Vagina (tissue), 2 donors: ENCODE measurements at regions not wholly inside any gene's neighbourhood (a gene's known extent, or its start where the extent isn't known, plus 50 kb on each side); places are given as distances from the start of the nearest gene placed in this dataset.

Source experiments
- DNase-seq, 2 donors: peaks; one replicate each; pipeline ENCODE4 v3.0.0-alpha.2; 2017; ENCODE audit errors: extremely low spot score in 2 of 2
- H3K27ac ChIP-seq: fragments of 200-600 bp; sonication (generic); one replicate; pipeline ENCODE4 v1.5.1; 2019
- H3K27me3 ChIP-seq: fragments of 200-600 bp; sonication (generic); one replicate; pipeline ENCODE4 v1.5.1; 2019
- H3K36me3 ChIP-seq, 2 donors: fragments of 200-600 bp; sonication (generic); one replicate each; pipeline ENCODE4 v1.5.1; 2017 to 2019
- H3K4me1 ChIP-seq: fragments of 200-600 bp; sonication (generic); one replicate; pipeline ENCODE4 v1.5.1; 2019
- H3K4me3 ChIP-seq, 2 donors: fragments of 200-600 bp; sonication (generic); 1 replicate in 1 of 2; 2 replicates in 1 of 2; pipeline ENCODE4 v1.5.1; 2016 to 2019
- H3K9me3 ChIP-seq: fragments of 200-600 bp; sonication (generic); one replicate; pipeline ENCODE4 v1.5.1; 2019
- POLR2A ChIP-seq, 2 donors: fragments of 450-650 bp; IDR thresholded peaks; one replicate each; pipeline ENCODE4 v1.6.1; 2017; ENCODE audit warnings: antibody characterized with exemption in 2 of 2, mild to moderate bottlenecking in 2 of 2, moderate library complexity in 2 of 2
- POLR2AphosphoS5 ChIP-seq, 2 donors: sonication (generic); formaldehyde crosslinking; IDR thresholded peaks; one replicate each; pipeline ENCODE4 v1.9.0; 2017; ENCODE audit warnings: antibody characterized with exemption in 2 of 2, mild to moderate bottlenecking in 2 of 2, low read depth in 1 of 2; ENCODE audit not compliant: insufficient read depth in 1 of 2
- intact Hi-C: fragments of 100-400 bp; cut with DNase I; formaldehyde crosslinking; loops from one replicate; pipeline ENCODE4 v1.15.1; 2023
- TF ChIP-seq, protein P1 (sequence below), 3 experiments: fragments of 450-650 bp in 2 of 3; fragments of 200-600 bp in 1 of 3; sonication (generic) in 1 of 3; IDR thresholded peaks; one replicate each; pipeline ENCODE4 v1.5.1; 2017 to 2019; ENCODE audit warnings: antibody characterized with exemption in 3 of 3, mild to moderate bottlenecking in 2 of 3, moderate library complexity in 2 of 3

DNA sequence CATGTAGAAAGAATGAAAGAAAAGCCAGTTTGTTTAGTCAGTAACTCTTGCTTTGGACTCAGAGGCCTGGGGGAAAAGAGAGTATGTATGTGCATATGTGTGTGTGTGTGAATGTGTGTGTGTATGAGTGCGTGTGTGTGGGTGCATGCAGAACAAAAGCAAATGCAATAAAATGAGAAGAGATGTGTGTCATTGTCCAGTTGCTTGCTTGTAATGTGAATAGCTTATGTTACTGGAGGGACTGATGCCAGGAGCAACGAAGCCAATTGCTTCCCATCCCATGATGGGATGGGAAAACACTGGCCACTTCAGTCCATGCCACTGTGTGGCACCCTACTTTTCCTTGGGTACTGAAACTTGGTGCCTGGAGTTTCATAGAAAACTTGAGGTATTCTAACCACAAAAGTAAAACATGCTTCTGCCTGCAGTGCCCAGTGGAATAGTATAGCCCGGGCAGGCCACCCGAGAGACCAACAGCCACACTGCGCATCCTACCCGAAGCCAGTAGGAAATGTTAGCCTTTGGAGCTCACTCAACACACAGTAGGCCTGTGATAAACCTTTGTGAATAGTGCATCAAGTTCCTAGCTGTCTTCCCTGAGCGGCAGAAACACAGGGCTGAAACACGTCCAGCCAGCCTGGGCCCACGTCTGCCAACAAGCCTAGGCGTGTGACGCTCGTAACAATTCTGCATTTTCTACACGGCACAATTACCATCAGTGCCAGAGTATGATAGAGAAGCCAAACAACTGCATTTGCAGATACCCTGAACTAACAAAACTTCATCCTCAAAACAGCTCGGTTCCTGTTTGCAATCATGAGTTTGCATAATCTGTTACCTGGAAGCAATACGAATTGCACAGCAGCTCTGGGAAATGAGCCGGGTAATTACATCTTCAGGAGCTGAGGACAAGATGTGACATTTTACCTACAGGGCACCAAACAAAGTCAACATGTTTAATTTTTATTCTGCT lies 198.1 kb downstream of the SYK start:
- TF ChIP-seq, protein P1, sequence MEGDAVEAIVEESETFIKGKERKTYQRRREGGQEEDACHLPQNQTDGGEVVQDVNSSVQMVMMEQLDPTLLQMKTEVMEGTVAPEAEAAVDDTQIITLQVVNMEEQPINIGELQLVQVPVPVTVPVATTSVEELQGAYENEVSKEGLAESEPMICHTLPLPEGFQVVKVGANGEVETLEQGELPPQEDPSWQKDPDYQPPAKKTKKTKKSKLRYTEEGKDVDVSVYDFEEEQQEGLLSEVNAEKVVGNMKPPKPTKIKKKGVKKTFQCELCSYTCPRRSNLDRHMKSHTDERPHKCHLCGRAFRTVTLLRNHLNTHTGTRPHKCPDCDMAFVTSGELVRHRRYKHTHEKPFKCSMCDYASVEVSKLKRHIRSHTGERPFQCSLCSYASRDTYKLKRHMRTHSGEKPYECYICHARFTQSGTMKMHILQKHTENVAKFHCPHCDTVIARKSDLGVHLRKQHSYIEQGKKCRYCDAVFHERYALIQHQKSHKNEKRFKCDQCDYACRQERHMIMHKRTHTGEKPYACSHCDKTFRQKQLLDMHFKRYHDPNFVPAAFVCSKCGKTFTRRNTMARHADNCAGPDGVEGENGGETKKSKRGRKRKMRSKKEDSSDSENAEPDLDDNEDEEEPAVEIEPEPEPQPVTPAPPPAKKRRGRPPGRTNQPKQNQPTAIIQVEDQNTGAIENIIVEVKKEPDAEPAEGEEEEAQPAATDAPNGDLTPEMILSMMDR (IDR thresholded peaks at IDR 0.05), result no peak
- TF ChIP-seq POLR2AphosphoS5 (IDR thresholded peaks at IDR 0.05; ENCODE audit: insufficient read depth in 1 of 2, low read depth in 1 of 2) (peak in 1 of 2 donors; percentile 33), POLR2A (IDR thresholded peaks at IDR 0.05) (no peak)
- Histone ChIP-seq H3K9me3 (no peaks in the 10 kb centered on the region), H3K4me3 (no peak overlapping the region), H3K27ac (peak overlapping the region; percentile 6), H3K36me3 (no peaks in the 10 kb centered on the region), H3K4me1 (peaks cover 7% of the 10 kb centered on the region), H3K27me3 (no peaks in the 10 kb centered on the region)
- DNase-seq, result no peak
- intact Hi-C loops, result no loop called here

DNA sequence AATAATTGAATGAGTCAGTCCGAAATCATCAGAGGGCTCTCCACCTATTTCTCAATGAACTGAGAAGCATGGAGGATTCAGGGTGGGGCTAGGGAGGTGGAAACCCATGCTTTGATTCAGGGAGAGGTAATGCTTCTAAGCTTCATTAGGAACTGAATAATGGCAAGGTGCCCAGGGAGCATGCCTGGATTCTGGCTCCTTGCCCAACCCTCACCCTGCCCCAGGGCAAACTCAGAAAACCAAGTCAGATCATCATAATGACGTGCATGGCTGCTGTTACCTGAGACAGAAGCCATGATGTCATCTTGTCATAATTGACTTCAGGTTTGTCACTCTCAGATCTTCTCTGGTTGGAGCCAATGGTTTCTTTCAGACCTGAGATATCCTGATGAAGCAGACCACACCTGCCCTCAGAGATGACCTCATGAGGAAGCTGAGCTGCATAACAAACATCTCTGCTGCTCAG lies 199.6 kb downstream of the SYK start:
- peaks cover 7% of the 10 kb centered on the region for H3K4me1 ChIP-seq
- no peak overlapping the region for H3K4me3 ChIP-seq
- intact Hi-C loops, result no loop called here
- no peaks in the 10 kb centered on the region for H3K27me3 ChIP-seq
- H3K9me3 ChIP-seq, result no peaks in the 10 kb centered on the region
- TF ChIP-seq, protein P1 (IDR thresholded peaks at IDR 0.05), result no peak
- peak in 1 of 2 donors; percentile 59 for TF ChIP-seq POLR2AphosphoS5 (IDR thresholded peaks at IDR 0.05; ENCODE audit: insufficient read depth in 1 of 2, low read depth in 1 of 2)
- no peak for DNase-seq
- no peak overlapping the region for H3K27ac ChIP-seq
- H3K36me3 ChIP-seq, result no peaks in the 10 kb centered on the region

DNA sequence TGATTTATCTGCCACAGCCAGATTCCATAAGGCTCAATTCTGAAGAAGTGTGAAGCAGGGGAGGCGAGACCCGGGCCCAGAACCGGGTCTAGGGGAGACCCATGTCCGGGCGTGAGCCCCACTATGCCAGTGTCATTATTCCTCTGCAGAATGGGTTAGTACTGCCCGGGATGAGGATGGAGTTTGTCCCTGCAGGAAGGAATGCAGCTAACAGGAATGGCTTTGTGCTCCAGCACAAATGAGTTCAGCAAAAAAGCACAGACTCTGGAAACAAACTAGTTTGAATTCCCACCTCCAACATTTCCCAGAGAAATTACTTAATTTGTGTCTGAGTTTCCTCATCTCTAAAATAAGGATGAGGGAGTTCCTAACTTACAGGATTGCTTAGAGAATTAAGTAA lies 202.9 kb downstream of the SYK start:
- H3K27ac ChIP-seq, result no peak overlapping the region
- H3K9me3 ChIP-seq, result no peaks in the 10 kb centered on the region
- intact Hi-C loops, result no loop called here
- H3K36me3 ChIP-seq, result no peaks in the 10 kb centered on the region
- H3K4me1 ChIP-seq, result no peaks in the 10 kb centered on the region
- TF ChIP-seq, protein P1 (IDR thresholded peaks at IDR 0.05), result no peak
- TF ChIP-seq POLR2A (IDR thresholded peaks at IDR 0.05) (no peak), POLR2AphosphoS5 (IDR thresholded peaks at IDR 0.05; ENCODE audit: insufficient read depth in 1 of 2, low read depth in 1 of 2) (no peak)
- no peak for DNase-seq
- H3K4me3 ChIP-seq, result no peak overlapping the region
- H3K27me3 ChIP-seq, result no peaks in the 10 kb centered on the region

DNA sequence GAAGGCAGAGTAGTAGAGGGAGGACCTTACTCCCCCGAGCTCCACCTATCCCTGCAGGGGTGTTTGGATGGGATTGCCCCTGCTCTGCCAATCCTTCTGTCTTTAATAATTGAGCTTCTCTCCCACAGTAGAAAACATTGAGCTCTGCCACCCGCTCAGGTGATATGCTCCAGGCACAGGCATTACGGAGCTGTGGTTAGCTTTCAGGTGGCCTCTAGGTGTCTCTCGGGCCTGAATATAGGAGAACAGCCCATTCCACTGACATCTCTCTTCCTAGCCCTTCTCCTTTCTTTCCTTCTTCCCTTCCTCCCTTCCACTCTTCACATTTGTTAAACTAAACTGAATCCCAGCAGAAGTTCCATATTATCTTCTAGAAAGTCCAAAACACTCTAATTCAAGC lies 203.4 kb downstream of the SYK start:
- Histone ChIP-seq H3K9me3 (no peaks in the 10 kb centered on the region), H3K4me1 (no peaks in the 10 kb centered on the region), H3K4me3 (no peak overlapping the region), H3K36me3 (no peaks in the 10 kb centered on the region), H3K27me3 (no peaks in the 10 kb centered on the region), H3K27ac (no peak overlapping the region)
- intact Hi-C loops, result no loop called here
- TF ChIP-seq, protein P1 (IDR thresholded peaks at IDR 0.05), result no peak
- TF ChIP-seq POLR2AphosphoS5 (IDR thresholded peaks at IDR 0.05; ENCODE audit: insufficient read depth in 1 of 2, low read depth in 1 of 2) (no peak), POLR2A (IDR thresholded peaks at IDR 0.05) (no peak)
- DNase-seq, result no peak

DNA sequence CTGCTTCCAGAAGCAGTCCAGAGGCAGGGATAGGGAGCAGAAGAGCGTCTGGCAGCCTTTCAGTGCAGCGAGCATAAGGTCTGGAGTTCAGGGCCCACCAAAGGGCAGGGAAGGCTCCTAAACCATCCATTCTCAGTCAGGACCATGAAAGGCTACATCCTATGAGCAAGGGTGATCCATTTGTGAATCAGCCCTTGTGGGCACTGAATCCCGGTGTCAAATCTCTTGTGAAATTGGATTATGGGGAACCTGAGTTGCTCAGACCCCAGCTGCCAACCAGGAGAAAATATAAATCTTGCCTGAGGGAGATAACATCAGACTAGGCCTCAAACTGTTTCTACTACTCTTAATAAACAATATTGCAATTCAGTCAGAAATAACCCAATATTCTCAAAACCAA lies 204.4 kb downstream of the SYK start:
- intact Hi-C loops, result no loop called here
- no peaks in the 10 kb centered on the region for H3K9me3 ChIP-seq

More for the DNA sequence above, 204.4 kb downstream of the SYK start:
- no peak for TF ChIP-seq POLR2A (IDR thresholded peaks at IDR 0.05)
- no peak for TF ChIP-seq POLR2AphosphoS5 (IDR thresholded peaks at IDR 0.05; ENCODE audit: insufficient read depth in 1 of 2, low read depth in 1 of 2)
- TF ChIP-seq, protein P1 (IDR thresholded peaks at IDR 0.05), result no peak
- Histone ChIP-seq H3K4me1 (no peaks in the 10 kb centered on the region), H3K4me3 (no peak overlapping the region), H3K36me3 (no peaks in the 10 kb centered on the region), H3K27ac (no peak overlapping the region), H3K27me3 (no peaks in the 10 kb centered on the region)
- no peak for DNase-seq
